Mucosa of descending colon (tissue), 3 donors: ENCODE measurements at regions not wholly inside any gene's neighbourhood (a gene's known extent, or its start where the extent isn't known, plus 50 kb on each side); places are given as distances from the start of the nearest gene placed in this dataset.

Experiments used
- ATAC-seq: fragments of 200-7000 bp; cut with Tn5 transposase; one replicate; pipeline ENCODE4 v1.9.1; 2020; ENCODE audit warnings: mild to moderate bottlenecking, moderate library complexity
- DNase-seq, 3 donors: peaks; one replicate each; pipeline ENCODE4 v3.0.0-alpha.2; 2020
- H3K36me3 ChIP-seq: fragments of 200-600 bp; one replicate; pipeline ENCODE4 v1.8.0; 2021; ENCODE audit warnings: low read depth, mild to moderate bottlenecking
- H3K4me1 ChIP-seq: fragments of 200-600 bp; one replicate; pipeline ENCODE4 v1.8.0; 2021; ENCODE audit warnings: low read depth, mild to moderate bottlenecking
- H3K4me3 ChIP-seq: fragments of 200-600 bp; one replicate; pipeline ENCODE4 v1.8.0; 2021; ENCODE audit warnings: mild to moderate bottlenecking
- H3K9me3 ChIP-seq: fragments of 200-600 bp; one replicate; pipeline ENCODE4 v1.8.0; 2021; ENCODE audit warnings: mild to moderate bottlenecking
- CTCF ChIP-seq: fragments of 200-600 bp; IDR thresholded peaks from one replicate; pipeline ENCODE4 v1.8.0; 2022; ENCODE audit warnings: antibody characterized with exemption, mild to moderate bottlenecking
- intact Hi-C, 2 donors: fragments of 100-400 bp; cut with DNase I in 1 of 2; cut with micrococcal nuclease in 1 of 2; formaldehyde crosslinking; loops; one replicate each; pipeline versions ENCODE4 v1.11.0 to v1.11.1; 2022; cut with DNase I, micrococcal nuclease
- donor health status: DM: no; HTN: no; CAD: no; lungs with moderate emphysema.
- donor health status: DM: no; HTN: no; CAD: no.
- donor health status: DM: no; HTN: yes; CAD: no.

GRCh38 chr16:48086422-48086821, 69.4 kb downstream of the ABCC12 start:
- Histone ChIP-seq H3K4me3 (no peak overlapping the region), H3K9me3 (no peaks in the 10 kb centered on the region), H3K4me1 (no peaks in the 10 kb centered on the region), H3K36me3 (no peaks in the 10 kb centered on the region)
- intact Hi-C loops: no loop called here
- ATAC-seq (no peak), DNase-seq (no peak)
- TF ChIP-seq CTCF: no peak

GRCh38 chr16:48085729-48086128, 70.1 kb downstream of the ABCC12 start:
- H3K4me1 ChIP-seq: no peaks in the 10 kb centered on the region
- H3K4me3 ChIP-seq: no peak overlapping the region
- ATAC-seq: no peak
- TF ChIP-seq CTCF: no peak
- no peaks in the 10 kb centered on the region for H3K9me3 ChIP-seq
- no peaks in the 10 kb centered on the region for H3K36me3 ChIP-seq
- no peak for DNase-seq
- intact Hi-C loops: no loop called here

- intact Hi-C loops: no loop called here
- no peak for TF ChIP-seq CTCF
- ATAC-seq: no peak
- Histone ChIP-seq H3K9me3 (no peaks in the 10 kb centered on the region), H3K4me1 (no peaks in the 10 kb centered on the region), H3K4me3 (no peak overlapping the region), H3K36me3 (no peaks in the 10 kb centered on the region)
- no peak for DNase-seq
These were observed 71.0 kb downstream of the ABCC12 start for GRCh38 chr16:48084826-48085225.

- TF ChIP-seq CTCF: no peak
- Histone ChIP-seq H3K36me3 (no peaks in the 10 kb centered on the region), H3K4me3 (no peak overlapping the region), H3K4me1 (no peaks in the 10 kb centered on the region), H3K9me3 (no peaks in the 10 kb centered on the region)
- ATAC-seq: no peak
- intact Hi-C loops: no loop called here
- no peak for DNase-seq
These were observed 73.3 kb downstream of the ABCC12 start for GRCh38 chr16:48082516-48082915.

GRCh38 chr16:48081656-48082055, 74.1 kb downstream of the ABCC12 start:
- TF ChIP-seq CTCF: no peak
- DNase-seq (no peak), ATAC-seq (no peak)
- Histone ChIP-seq H3K4me3 (no peak overlapping the region), H3K36me3 (no peaks in the 10 kb centered on the region), H3K4me1 (no peaks in the 10 kb centered on the region), H3K9me3 (no peaks in the 10 kb centered on the region)
- intact Hi-C loops: no loop called here

GRCh38 chr16:48076455-48077012, 79.3 kb downstream of the ABCC12 start:
- Histone ChIP-seq H3K4me1 (no peaks in the 10 kb centered on the region), H3K36me3 (no peaks in the 10 kb centered on the region), H3K9me3 (no peaks in the 10 kb centered on the region), H3K4me3 (no peak overlapping the region)
- TF ChIP-seq CTCF: no peak
- intact Hi-C loops: no loop called here
- DNase-seq (no peak), ATAC-seq (no peak)
